ENCODE measurements at regions not wholly inside any gene's neighbourhood (a gene's known extent, or its start where the extent isn't known, plus 50 kb on each side); places are given as distances from the start of the nearest gene placed in this dataset.

DNA sequence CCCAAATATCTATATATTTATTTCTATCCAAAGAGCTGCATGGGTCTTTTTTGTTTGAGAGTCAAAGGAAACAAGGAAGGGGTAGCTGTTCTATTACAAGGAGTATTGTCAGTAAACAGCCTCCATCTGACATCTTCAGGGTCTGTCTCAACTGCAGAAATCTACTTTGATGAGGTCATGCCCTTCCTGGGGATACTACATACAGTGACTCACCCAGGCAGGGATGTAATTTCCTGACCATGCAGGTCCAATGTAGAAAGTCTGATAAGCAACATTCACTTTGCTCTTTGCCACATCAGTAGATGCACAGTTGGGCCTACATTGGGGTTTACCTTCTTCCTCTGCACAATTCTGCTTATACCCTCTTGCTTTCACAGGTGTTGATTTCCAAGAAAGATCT, 165.5 kb downstream of the TLR4 start:
- Mint-ChIP-seq H3K4me1 (ENCODE audit: low read depth in 2 of 2) (no peaks in the 10 kb centered on the region), H3K36me3 (ENCODE audit: insufficient read depth) (no peaks in the 10 kb centered on the region), H3K4me3 (no peak overlapping the region), H3K27me3 (peaks cover 11 to 15% of the 10 kb centered on the region in 2 donors), H3K9me3 (no peaks in the 10 kb centered on the region), H3K27ac (no peak overlapping the region)
- no peak for DNase-seq
- ATAC-seq (replicated peaks): no peak

DNA sequence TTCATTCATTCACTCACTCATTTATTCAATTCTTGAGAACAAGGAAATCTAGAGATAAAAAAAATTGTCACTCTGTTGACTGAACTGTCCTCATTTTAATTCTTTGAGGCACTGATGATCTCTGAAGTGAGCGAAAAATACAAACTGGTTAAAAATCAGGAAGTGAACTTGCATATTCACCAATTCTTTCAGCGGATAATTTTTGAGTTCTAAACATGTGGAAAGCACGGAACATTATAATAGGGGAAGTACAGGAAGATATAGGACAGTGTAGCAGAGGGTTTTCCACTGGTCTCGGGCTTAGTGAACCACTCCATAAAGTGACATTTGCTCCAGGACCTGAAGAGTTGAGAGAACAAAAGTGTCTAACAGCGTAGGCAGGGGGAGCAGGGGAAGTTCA, 169.5 kb downstream of the TLR4 start:
- no peak overlapping the region for H3K27ac Mint-ChIP-seq
- H3K27me3 Mint-ChIP-seq: peaks cover 26 to 29% of the 10 kb centered on the region in 2 donors
- no peak overlapping the region for H3K4me3 Mint-ChIP-seq
- no peak for ATAC-seq (replicated peaks)
- no peak for DNase-seq
- H3K4me1 Mint-ChIP-seq (ENCODE audit: low read depth in 2 of 2): no peaks in the 10 kb centered on the region
- H3K9me3 Mint-ChIP-seq: no peaks in the 10 kb centered on the region
- no peaks in the 10 kb centered on the region for H3K36me3 Mint-ChIP-seq (ENCODE audit: insufficient read depth)

- ATAC-seq (replicated peaks) (no peak), DNase-seq (no peak)
- no peaks in the 10 kb centered on the region for H3K4me1 Mint-ChIP-seq (ENCODE audit: low read depth in 2 of 2)
- H3K27me3 Mint-ChIP-seq: peaks cover 26 to 29% of the 10 kb centered on the region in 2 donors
- H3K9me3 Mint-ChIP-seq: no peaks in the 10 kb centered on the region
- H3K36me3 Mint-ChIP-seq (ENCODE audit: insufficient read depth): no peaks in the 10 kb centered on the region
- no peak overlapping the region for H3K27ac Mint-ChIP-seq
- H3K4me3 Mint-ChIP-seq: no peak overlapping the region
Measured at GRCh38 chr9:117875886-117876285, 171.7 kb downstream of the TLR4 start.

DNA sequence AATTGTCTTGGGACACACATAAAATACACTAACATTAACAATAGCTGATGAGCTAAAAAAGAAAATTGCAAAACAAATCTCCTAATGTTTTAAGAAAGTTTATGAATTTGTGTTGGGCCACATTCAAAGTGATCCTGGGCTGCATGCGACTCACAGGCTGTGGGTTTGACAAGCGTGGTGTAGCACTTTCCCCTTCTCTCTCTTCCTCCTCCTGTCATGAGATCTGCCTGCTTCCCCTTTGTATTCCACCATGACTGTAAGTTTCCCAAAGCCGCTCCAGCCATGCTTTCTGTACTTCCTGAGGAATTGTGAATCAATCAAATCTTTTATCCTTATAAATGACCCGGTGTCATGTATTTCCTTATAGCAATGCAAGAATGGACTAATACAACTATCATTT, 178.0 kb downstream of the TLR4 start:
- Mint-ChIP-seq H3K27ac (no peak overlapping the region), H3K27me3 (peaks cover 6 to 12% of the 10 kb centered on the region in 2 donors), H3K36me3 (ENCODE audit: insufficient read depth) (no peaks in the 10 kb centered on the region), H3K4me1 (ENCODE audit: low read depth in 2 of 2) (no peaks in the 10 kb centered on the region), H3K9me3 (no peaks in the 10 kb centered on the region), H3K4me3 (no peak overlapping the region)
- DNase-seq (no peak), ATAC-seq (replicated peaks) (no peak)

- H3K4me3 Mint-ChIP-seq: no peak overlapping the region
- ATAC-seq (replicated peaks) (no peak), DNase-seq (no peak)
- no peak overlapping the region for H3K27ac Mint-ChIP-seq
- H3K4me1 Mint-ChIP-seq (ENCODE audit: low read depth in 2 of 2): no peaks in the 10 kb centered on the region
- no peaks in the 10 kb centered on the region for H3K9me3 Mint-ChIP-seq
- no peaks in the 10 kb centered on the region for H3K36me3 Mint-ChIP-seq (ENCODE audit: insufficient read depth)
- no peaks in the 10 kb centered on the region for H3K27me3 Mint-ChIP-seq
Measured at GRCh38 chr9:117886616-117887015, 182.4 kb downstream of the TLR4 start.

DNA sequence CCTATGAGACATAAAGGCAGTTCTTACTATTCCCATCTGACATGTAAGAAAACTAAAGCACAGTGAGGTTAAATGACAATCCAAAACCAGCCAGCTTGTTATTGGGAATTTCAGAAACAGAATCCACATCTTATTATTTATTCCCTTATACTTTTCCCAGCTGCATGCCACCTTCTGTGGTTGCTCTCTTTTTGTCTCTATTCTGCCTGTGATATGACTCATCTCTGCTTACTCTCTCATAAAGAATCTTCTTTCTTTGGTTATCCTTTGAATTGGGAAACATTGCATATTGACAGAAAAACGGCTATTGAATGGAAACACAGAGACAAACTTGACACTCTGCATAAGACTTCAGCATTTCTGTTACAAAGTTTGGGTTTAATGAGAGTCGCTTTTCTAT, 183.2 kb downstream of the TLR4 start:
- DNase-seq (no peak), ATAC-seq (replicated peaks) (no peak)
- no peaks in the 10 kb centered on the region for H3K4me1 Mint-ChIP-seq (ENCODE audit: low read depth in 2 of 2)
- H3K27ac Mint-ChIP-seq: no peak overlapping the region
- H3K4me3 Mint-ChIP-seq: no peak overlapping the region
- H3K9me3 Mint-ChIP-seq: no peaks in the 10 kb centered on the region
- H3K36me3 Mint-ChIP-seq (ENCODE audit: insufficient read depth): no peaks in the 10 kb centered on the region
- H3K27me3 Mint-ChIP-seq: no peaks in the 10 kb centered on the region

DNA sequence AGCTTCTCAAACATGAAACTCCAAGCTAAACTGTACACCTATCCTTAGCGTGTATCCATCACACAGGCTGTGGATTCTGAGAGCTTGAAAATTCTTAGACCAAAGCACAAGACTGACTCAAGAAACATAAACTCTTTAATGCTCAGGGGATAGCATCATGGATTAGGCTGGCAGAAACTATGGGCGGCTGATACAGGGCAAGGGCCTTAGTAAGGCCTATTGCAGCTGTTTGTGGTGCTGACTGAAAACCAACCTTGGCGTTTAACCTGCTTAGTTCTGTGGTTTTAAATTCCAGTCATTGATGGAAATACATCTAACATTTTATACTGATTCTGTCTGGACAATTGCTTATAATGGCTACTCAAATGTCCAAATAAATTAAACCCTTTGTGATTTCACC, 183.7 kb downstream of the TLR4 start:
- H3K36me3 Mint-ChIP-seq (ENCODE audit: insufficient read depth): no peaks in the 10 kb centered on the region
- H3K27me3 Mint-ChIP-seq: no peaks in the 10 kb centered on the region

DNA sequence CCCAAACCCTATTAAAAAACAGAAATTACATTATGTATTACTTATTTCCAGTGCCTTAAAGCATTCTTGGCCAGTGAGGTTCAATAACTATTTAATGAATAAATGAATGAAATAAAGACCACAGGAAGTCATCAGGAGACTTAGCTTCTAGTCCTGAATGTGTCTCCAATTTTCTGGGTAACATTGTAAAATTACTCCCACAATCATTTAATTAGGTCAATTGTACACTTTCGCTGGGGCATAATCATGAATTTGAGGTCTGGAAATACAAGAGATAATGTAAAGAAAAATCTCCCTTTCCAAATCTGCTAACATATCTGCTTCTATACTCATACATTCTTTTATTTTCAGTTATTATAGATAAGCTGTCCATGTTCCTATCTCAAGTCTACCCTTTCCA, 199.2 kb downstream of the TLR4 start:
- Mint-ChIP-seq H3K36me3 (ENCODE audit: insufficient read depth) (no peaks in the 10 kb centered on the region), H3K4me1 (ENCODE audit: low read depth in 2 of 2) (no peaks in the 10 kb centered on the region), H3K27me3 (peaks cover 13 to 21% of the 10 kb centered on the region in 2 donors), H3K27ac (no peak overlapping the region), H3K9me3 (peaks cover 6 to 12% of the 10 kb centered on the region in 2 donors), H3K4me3 (no peak overlapping the region)
- no peak for ATAC-seq (replicated peaks)
- no peak for DNase-seq

More for the DNA sequence above, 183.7 kb downstream of the TLR4 start:
- ATAC-seq (replicated peaks) (no peak), DNase-seq (no peak)
- H3K9me3 Mint-ChIP-seq: no peaks in the 10 kb centered on the region
- no peak overlapping the region for H3K27ac Mint-ChIP-seq
- no peak overlapping the region for H3K4me3 Mint-ChIP-seq
- H3K4me1 Mint-ChIP-seq (ENCODE audit: low read depth in 2 of 2): no peaks in the 10 kb centered on the region

DNA sequence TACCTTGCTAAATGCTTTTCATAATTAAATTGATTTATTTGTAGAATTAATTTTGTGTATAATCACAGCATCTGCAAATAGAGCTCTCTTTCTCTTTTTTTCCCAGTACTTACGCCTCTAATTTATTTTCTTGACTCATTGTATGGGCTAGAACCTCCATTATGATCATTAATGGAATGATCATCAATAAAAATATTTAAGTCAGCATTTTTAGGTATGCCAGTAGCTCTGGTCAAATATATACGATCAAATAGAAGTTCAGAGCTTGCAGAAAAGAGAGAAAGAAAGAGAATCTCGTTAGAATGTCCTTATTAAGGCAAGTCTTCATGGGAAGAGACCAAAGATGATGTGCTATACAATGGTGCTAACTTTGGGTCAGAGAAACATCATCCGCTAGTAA, 202.6 kb downstream of the TLR4 start:
- no peak for ATAC-seq (replicated peaks)
- peaks cover 11 to 29% of the 10 kb centered on the region in 2 donors for H3K9me3 Mint-ChIP-seq
- peaks cover 14 to 24% of the 10 kb centered on the region in 2 donors for H3K27me3 Mint-ChIP-seq

GRCh38 chr9:117907420-117907819, 203.2 kb downstream of the TLR4 start:
- H3K36me3 Mint-ChIP-seq (ENCODE audit: insufficient read depth): no peaks in the 10 kb centered on the region

More for the DNA sequence above, 202.6 kb downstream of the TLR4 start:
- H3K4me3 Mint-ChIP-seq: no peak overlapping the region
- no peaks in the 10 kb centered on the region for H3K36me3 Mint-ChIP-seq (ENCODE audit: insufficient read depth)
- no peaks in the 10 kb centered on the region for H3K4me1 Mint-ChIP-seq (ENCODE audit: low read depth in 2 of 2)
- H3K27ac Mint-ChIP-seq: no peak overlapping the region
- no peak for DNase-seq

DNA sequence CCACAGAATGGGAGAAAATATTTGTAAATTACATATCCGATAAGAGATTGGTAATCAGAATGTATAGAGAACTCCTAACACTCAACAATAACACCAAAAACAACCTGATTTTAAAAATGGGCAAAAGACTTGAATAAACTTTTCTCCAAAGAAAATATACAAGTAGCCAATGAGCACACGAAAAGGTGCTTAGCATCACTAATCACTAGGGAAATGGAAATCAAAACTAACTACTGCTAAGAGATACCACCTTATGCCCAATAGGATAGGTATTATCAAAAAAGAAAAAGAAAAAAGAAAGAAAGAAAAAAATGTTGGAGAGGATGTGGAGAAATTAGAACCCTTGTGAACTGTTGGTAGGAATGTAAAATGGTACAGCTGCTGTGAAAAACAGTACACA, 212.1 kb downstream of the TLR4 start:
- no peaks in the 10 kb centered on the region for H3K36me3 Mint-ChIP-seq (ENCODE audit: insufficient read depth)
- ATAC-seq (replicated peaks): no peak
- no peak for DNase-seq
- H3K4me1 Mint-ChIP-seq (ENCODE audit: low read depth in 2 of 2): no peaks in the 10 kb centered on the region
- H3K9me3 Mint-ChIP-seq: peaks cover 4% of the 10 kb centered on the region in 2 donors
- H3K27me3 Mint-ChIP-seq: no peaks in the 10 kb centered on the region
- H3K4me3 Mint-ChIP-seq: no peak overlapping the region
- H3K27ac Mint-ChIP-seq: no peak overlapping the region

More at GRCh38 chr9:117907420-117907819, 203.2 kb downstream of the TLR4 start:
- H3K4me3 Mint-ChIP-seq: no peak overlapping the region
- no peak for ATAC-seq (replicated peaks)
- H3K9me3 Mint-ChIP-seq: peaks cover 11 to 29% of the 10 kb centered on the region in 2 donors
- H3K4me1 Mint-ChIP-seq (ENCODE audit: low read depth in 2 of 2): no peaks in the 10 kb centered on the region
- H3K27me3 Mint-ChIP-seq: peaks cover 14 to 24% of the 10 kb centered on the region in 2 donors
- H3K27ac Mint-ChIP-seq: no peak overlapping the region
- DNase-seq: no peak

GRCh38 chr9:117917873-117918272, 213.7 kb downstream of the TLR4 start:
- Mint-ChIP-seq H3K4me3 (no peak overlapping the region), H3K9me3 (peaks cover 0 to 6% of the 10 kb centered on the region in 2 donors), H3K27ac (no peak overlapping the region), H3K4me1 (ENCODE audit: low read depth in 2 of 2) (no peaks in the 10 kb centered on the region), H3K36me3 (ENCODE audit: insufficient read depth) (no peaks in the 10 kb centered on the region), H3K27me3 (no peaks in the 10 kb centered on the region)
- peak; percentile 26 for ATAC-seq (replicated peaks)
- no peak for DNase-seq

- no peak for ATAC-seq (replicated peaks)
- H3K4me1 Mint-ChIP-seq (ENCODE audit: low read depth in 2 of 2): no peaks in the 10 kb centered on the region
- H3K9me3 Mint-ChIP-seq: peaks cover 0 to 6% of the 10 kb centered on the region in 2 donors
- H3K36me3 Mint-ChIP-seq (ENCODE audit: insufficient read depth): no peaks in the 10 kb centered on the region
- no peak for DNase-seq
- H3K4me3 Mint-ChIP-seq: no peak overlapping the region
- H3K27ac Mint-ChIP-seq: no peak overlapping the region
- H3K27me3 Mint-ChIP-seq: no peaks in the 10 kb centered on the region
Measured at GRCh38 chr9:117919538-117919937, 215.3 kb downstream of the TLR4 start.

- Mint-ChIP-seq H3K27me3 (no peaks in the 10 kb centered on the region), H3K4me3 (no peak overlapping the region), H3K9me3 (peaks cover 0 to 1% of the 10 kb centered on the region in 2 donors), H3K27ac (no peak overlapping the region), H3K4me1 (ENCODE audit: low read depth in 2 of 2) (no peaks in the 10 kb centered on the region), H3K36me3 (ENCODE audit: insufficient read depth) (no peaks in the 10 kb centered on the region)
- no peak for ATAC-seq (replicated peaks)
- no peak for DNase-seq
Measured at GRCh38 chr9:117926031-117926658, 221.9 kb downstream of the TLR4 start.

All from effector memory CD8-positive, alpha-beta T cell (primary cell).